PC-9 (cell line): ENCODE measurements at regions not wholly inside any gene's neighbourhood (a gene's known extent, or its start where the extent isn't known, plus 50 kb on each side); places are given as distances from the start of the nearest gene placed in this dataset.

Experiments
- EZH2 ChIP-seq: fragments of 200-600 bp; sonication (generic); IDR thresholded peaks from 2 replicates; pipeline ENCODE4 v1.8.0; 2017; ENCODE audit warnings: antibody characterized with exemption, low read depth
- TF ChIP-seq, protein P1 (sequence below): fragments of 200-600 bp; sonication (generic); conservative IDR thresholded peaks from 2 replicates; pipeline ENCODE4 v1.6.1; 2017; ENCODE audit warnings: mixed run types, antibody characterized with exemption, mild to moderate bottlenecking, moderate library complexity

DNA sequence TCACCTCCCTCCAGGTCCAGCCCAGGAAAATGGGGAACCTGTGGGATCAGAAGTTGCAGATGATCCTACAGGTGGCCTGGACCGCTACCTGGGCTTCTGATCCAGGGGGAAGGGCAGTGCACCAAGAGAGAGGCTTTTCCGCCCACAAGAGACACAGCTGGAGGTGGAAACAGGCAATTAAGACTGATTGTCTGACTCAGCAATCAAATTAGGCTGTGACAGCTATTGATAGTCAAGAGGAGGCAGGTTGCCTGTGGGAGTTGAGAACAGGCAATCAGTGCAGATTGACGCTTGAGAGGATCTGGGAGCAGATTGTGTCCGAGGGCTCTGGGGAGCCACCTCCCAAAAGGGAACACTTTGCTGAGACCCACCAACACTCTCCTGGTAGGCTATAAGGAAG, 71.1 kb upstream of the SLC44A1 start:
- TF ChIP-seq, protein P1, sequence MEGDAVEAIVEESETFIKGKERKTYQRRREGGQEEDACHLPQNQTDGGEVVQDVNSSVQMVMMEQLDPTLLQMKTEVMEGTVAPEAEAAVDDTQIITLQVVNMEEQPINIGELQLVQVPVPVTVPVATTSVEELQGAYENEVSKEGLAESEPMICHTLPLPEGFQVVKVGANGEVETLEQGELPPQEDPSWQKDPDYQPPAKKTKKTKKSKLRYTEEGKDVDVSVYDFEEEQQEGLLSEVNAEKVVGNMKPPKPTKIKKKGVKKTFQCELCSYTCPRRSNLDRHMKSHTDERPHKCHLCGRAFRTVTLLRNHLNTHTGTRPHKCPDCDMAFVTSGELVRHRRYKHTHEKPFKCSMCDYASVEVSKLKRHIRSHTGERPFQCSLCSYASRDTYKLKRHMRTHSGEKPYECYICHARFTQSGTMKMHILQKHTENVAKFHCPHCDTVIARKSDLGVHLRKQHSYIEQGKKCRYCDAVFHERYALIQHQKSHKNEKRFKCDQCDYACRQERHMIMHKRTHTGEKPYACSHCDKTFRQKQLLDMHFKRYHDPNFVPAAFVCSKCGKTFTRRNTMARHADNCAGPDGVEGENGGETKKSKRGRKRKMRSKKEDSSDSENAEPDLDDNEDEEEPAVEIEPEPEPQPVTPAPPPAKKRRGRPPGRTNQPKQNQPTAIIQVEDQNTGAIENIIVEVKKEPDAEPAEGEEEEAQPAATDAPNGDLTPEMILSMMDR = no peak
- no peak for TF ChIP-seq EZH2
